ENCODE measurements at regions not wholly inside any gene's neighbourhood (a gene's known extent, or its start where the extent isn't known, plus 50 kb on each side); places are given as distances from the start of the nearest gene placed in this dataset.

GRCh38 chr22:44410451-44410991 lies 87.5 kb downstream of the RTL6 start:
- Histone ChIP-seq H3K9me3 (ENCODE audit: insufficient read depth, low read depth, low read length) (peaks cover 3% of the 10 kb centered on the region), H3K4me2 (ENCODE audit: low read length) (no peak overlapping the region), H3K23ac (ENCODE audit: low read length) (no peak overlapping the region), H2AK5ac (ENCODE audit: low read length) (no peak overlapping the region), H4K91ac (ENCODE audit: low read depth, low read length) (no peak overlapping the region), H3K79me2 (ENCODE audit: control insufficient read depth, insufficient read depth, low read length, poor library complexity) (no peaks in the 10 kb centered on the region), H3K36me3 (ENCODE audit: control insufficient read depth in 1 of 2, insufficient read depth in 2 of 2, low read length in 2 of 2) (no peaks in the 10 kb centered on the region), H2BK5ac (ENCODE audit: low read depth, low read length, poor library complexity) (no peak overlapping the region), H2BK12ac (ENCODE audit: low read length) (no peak overlapping the region), H3K4me3 (ENCODE audit: low read depth, low read length) (no peak overlapping the region), H4K12ac (ENCODE audit: low read depth, low read length) (no peak overlapping the region), H3K18ac (ENCODE audit: low read length) (no peak overlapping the region), H3K27me3 (ENCODE audit: insufficient read depth, low read length) (no peaks in the 10 kb centered on the region), H3K79me1 (ENCODE audit: low read length) (no peaks in the 10 kb centered on the region), H2BK120ac (ENCODE audit: insufficient read depth, low read length, poor library complexity) (no peak overlapping the region), H2AFZ (ENCODE audit: insufficient read depth, low read length, poor library complexity) (no peak overlapping the region), H3K4ac (ENCODE audit: low read depth, low read length) (no peak overlapping the region), H3K27ac (ENCODE audit: low read depth, low read length) (no peak overlapping the region), H3K14ac (ENCODE audit: low read length) (no peak overlapping the region), H4K8ac (ENCODE audit: low read depth, low read length) (no peak overlapping the region), H3K9ac (ENCODE audit: low read length) (no peak overlapping the region), H3K4me1 (ENCODE audit: control insufficient read depth in 1 of 2, insufficient read depth in 2 of 2, low read length in 2 of 2) (no peaks in the 10 kb centered on the region)
- no CpG with 5 or more reads among the region's 16 CpGs for WGBS (ENCODE audit: extremely low coverage, insufficient coverage, insufficient read length)
- DNase-seq: no peak

- Histone ChIP-seq H3K79me1 (ENCODE audit: low read length) (no peaks in the 10 kb centered on the region), H4K91ac (ENCODE audit: low read depth, low read length) (no peak overlapping the region), H2AK5ac (ENCODE audit: low read length) (no peak overlapping the region), H3K23ac (ENCODE audit: low read length) (no peak overlapping the region), H3K9ac (ENCODE audit: low read length) (no peak overlapping the region), H3K27ac (ENCODE audit: low read depth, low read length) (no peak overlapping the region), H4K12ac (ENCODE audit: low read depth, low read length) (no peak overlapping the region), H2BK12ac (ENCODE audit: low read length) (no peak overlapping the region), H2BK120ac (ENCODE audit: insufficient read depth, low read length, poor library complexity) (no peak overlapping the region), H3K27me3 (ENCODE audit: insufficient read depth, low read length) (no peaks in the 10 kb centered on the region), H3K9me3 (ENCODE audit: insufficient read depth, low read depth, low read length) (peaks cover 3% of the 10 kb centered on the region), H3K36me3 (ENCODE audit: control insufficient read depth in 1 of 2, insufficient read depth in 2 of 2, low read length in 2 of 2) (no peaks in the 10 kb centered on the region), H3K14ac (ENCODE audit: low read length) (no peak overlapping the region), H3K4ac (ENCODE audit: low read depth, low read length) (no peak overlapping the region), H3K79me2 (ENCODE audit: control insufficient read depth, insufficient read depth, low read length, poor library complexity) (no peaks in the 10 kb centered on the region), H3K4me3 (ENCODE audit: low read depth, low read length) (no peak overlapping the region), H4K8ac (ENCODE audit: low read depth, low read length) (no peak overlapping the region), H3K18ac (ENCODE audit: low read length) (no peak overlapping the region), H2BK5ac (ENCODE audit: low read depth, low read length, poor library complexity) (no peak overlapping the region), H3K4me2 (ENCODE audit: low read length) (no peak overlapping the region), H3K4me1 (ENCODE audit: control insufficient read depth in 1 of 2, insufficient read depth in 2 of 2, low read length in 2 of 2) (no peaks in the 10 kb centered on the region), H2AFZ (ENCODE audit: insufficient read depth, low read length, poor library complexity) (no peak overlapping the region)
- no peak for DNase-seq
- WGBS (ENCODE audit: extremely low coverage, insufficient coverage, insufficient read length): no CpG with 5 or more reads among the region's 7 CpGs
These were observed 88.1 kb downstream of the RTL6 start for GRCh38 chr22:44409974-44410316.

GRCh38 chr22:44409211-44409973 lies 88.6 kb downstream of the RTL6 start:
- Histone ChIP-seq H3K4me3 (ENCODE audit: low read depth, low read length) (no peak overlapping the region), H2AK5ac (ENCODE audit: low read length) (no peak overlapping the region), H3K36me3 (ENCODE audit: control insufficient read depth in 1 of 2, insufficient read depth in 2 of 2, low read length in 2 of 2) (no peaks in the 10 kb centered on the region), H2BK5ac (ENCODE audit: low read depth, low read length, poor library complexity) (no peak overlapping the region), H3K18ac (ENCODE audit: low read length) (no peak overlapping the region), H3K27ac (ENCODE audit: low read depth, low read length) (no peak overlapping the region), H3K4me1 (ENCODE audit: control insufficient read depth in 1 of 2, insufficient read depth in 2 of 2, low read length in 2 of 2) (no peaks in the 10 kb centered on the region), H3K27me3 (ENCODE audit: insufficient read depth, low read length) (no peaks in the 10 kb centered on the region), H3K23ac (ENCODE audit: low read length) (no peak overlapping the region), H2AFZ (ENCODE audit: insufficient read depth, low read length, poor library complexity) (no peak overlapping the region), H3K4ac (ENCODE audit: low read depth, low read length) (no peak overlapping the region), H2BK12ac (ENCODE audit: low read length) (no peak overlapping the region), H3K4me2 (ENCODE audit: low read length) (no peak overlapping the region), H4K91ac (ENCODE audit: low read depth, low read length) (no peak overlapping the region), H3K9me3 (ENCODE audit: insufficient read depth, low read depth, low read length) (peaks cover 3% of the 10 kb centered on the region), H3K79me1 (ENCODE audit: low read length) (no peaks in the 10 kb centered on the region), H3K79me2 (ENCODE audit: control insufficient read depth, insufficient read depth, low read length, poor library complexity) (no peaks in the 10 kb centered on the region), H3K9ac (ENCODE audit: low read length) (no peak overlapping the region), H3K14ac (ENCODE audit: low read length) (no peak overlapping the region), H4K12ac (ENCODE audit: low read depth, low read length) (no peak overlapping the region), H2BK120ac (ENCODE audit: insufficient read depth, low read length, poor library complexity) (no peak overlapping the region), H4K8ac (ENCODE audit: low read depth, low read length) (no peak overlapping the region)
- no CpG with 5 or more reads among the region's 24 CpGs for whole genome bisulfite sequencing (ENCODE audit: extremely low coverage, insufficient coverage, insufficient read length)
- no peak for DNase-seq

- H3K4me2 ChIP-seq (ENCODE audit: low read length): no peak overlapping the region
- H3K4me1 ChIP-seq (ENCODE audit: control insufficient read depth in 1 of 2, insufficient read depth in 2 of 2, low read length in 2 of 2): no peaks in the 10 kb centered on the region
- H2AK5ac ChIP-seq (ENCODE audit: low read length): no peak overlapping the region
- no peak overlapping the region for H2BK120ac ChIP-seq (ENCODE audit: insufficient read depth, low read length, poor library complexity)
- H3K18ac ChIP-seq (ENCODE audit: low read length): no peak overlapping the region
- WGBS (ENCODE audit: extremely low coverage, insufficient coverage, insufficient read length): no CpG with 5 or more reads among the region's 7 CpGs
- no peak overlapping the region for H3K4ac ChIP-seq (ENCODE audit: low read depth, low read length)
- no peak overlapping the region for H2AFZ ChIP-seq (ENCODE audit: insufficient read depth, low read length, poor library complexity)
- H3K14ac ChIP-seq (ENCODE audit: low read length): no peak overlapping the region
- H3K9ac ChIP-seq (ENCODE audit: low read length): no peak overlapping the region
- peaks cover 3% of the 10 kb centered on the region for H3K9me3 ChIP-seq (ENCODE audit: insufficient read depth, low read depth, low read length)
- H4K91ac ChIP-seq (ENCODE audit: low read depth, low read length): no peak overlapping the region
- H3K23ac ChIP-seq (ENCODE audit: low read length): no peak overlapping the region
- no peak overlapping the region for H2BK12ac ChIP-seq (ENCODE audit: low read length)
- no peaks in the 10 kb centered on the region for H3K27me3 ChIP-seq (ENCODE audit: insufficient read depth, low read length)
- no peaks in the 10 kb centered on the region for H3K36me3 ChIP-seq (ENCODE audit: control insufficient read depth in 1 of 2, insufficient read depth in 2 of 2, low read length in 2 of 2)
- no peak overlapping the region for H3K27ac ChIP-seq (ENCODE audit: low read depth, low read length)
- H3K79me2 ChIP-seq (ENCODE audit: control insufficient read depth, insufficient read depth, low read length, poor library complexity): no peaks in the 10 kb centered on the region
- no peak for DNase-seq
- H3K4me3 ChIP-seq (ENCODE audit: low read depth, low read length): no peak overlapping the region
- no peak overlapping the region for H4K12ac ChIP-seq (ENCODE audit: low read depth, low read length)
- no peaks in the 10 kb centered on the region for H3K79me1 ChIP-seq (ENCODE audit: low read length)
- H4K8ac ChIP-seq (ENCODE audit: low read depth, low read length): no peak overlapping the region
- H2BK5ac ChIP-seq (ENCODE audit: low read depth, low read length, poor library complexity): no peak overlapping the region
These were observed 89.2 kb downstream of the RTL6 start for GRCh38 chr22:44408829-44409192.

Measured in trophoblast cell (in vitro differentiated cells and primary cell).